Occipital lobe (tissue), 2 donors: ENCODE measurements at regions not wholly inside any gene's neighbourhood (a gene's known extent, or its start where the extent isn't known, plus 50 kb on each side); places are given as distances from the start of the nearest gene placed in this dataset. TPM values are rescaled to one million over a fixed set of nuclear protein-coding genes. Genes with fewer than 3 reads are reported as not detected.

Experiments
- DNase-seq: peaks from one replicate; lab custom pipeline; 2025; lab: John Stamatoyannopoulos, UW
- small RNA-seq: library from RNA; depleted of rRNA; stranded (forward); fragments of <200 nt; gene quantifications from one replicate; pipeline ENCODE3, GENCODE V24; 2014

- no peak for DNase-seq
Observed at GRCh38 chr2:111706481-111707001, 177.5 kb downstream of the ANAPC1 start.

- no peak for DNase-seq
Observed at GRCh38 chr2:111707700-111708099, 176.3 kb downstream of the ANAPC1 start.

DNA sequence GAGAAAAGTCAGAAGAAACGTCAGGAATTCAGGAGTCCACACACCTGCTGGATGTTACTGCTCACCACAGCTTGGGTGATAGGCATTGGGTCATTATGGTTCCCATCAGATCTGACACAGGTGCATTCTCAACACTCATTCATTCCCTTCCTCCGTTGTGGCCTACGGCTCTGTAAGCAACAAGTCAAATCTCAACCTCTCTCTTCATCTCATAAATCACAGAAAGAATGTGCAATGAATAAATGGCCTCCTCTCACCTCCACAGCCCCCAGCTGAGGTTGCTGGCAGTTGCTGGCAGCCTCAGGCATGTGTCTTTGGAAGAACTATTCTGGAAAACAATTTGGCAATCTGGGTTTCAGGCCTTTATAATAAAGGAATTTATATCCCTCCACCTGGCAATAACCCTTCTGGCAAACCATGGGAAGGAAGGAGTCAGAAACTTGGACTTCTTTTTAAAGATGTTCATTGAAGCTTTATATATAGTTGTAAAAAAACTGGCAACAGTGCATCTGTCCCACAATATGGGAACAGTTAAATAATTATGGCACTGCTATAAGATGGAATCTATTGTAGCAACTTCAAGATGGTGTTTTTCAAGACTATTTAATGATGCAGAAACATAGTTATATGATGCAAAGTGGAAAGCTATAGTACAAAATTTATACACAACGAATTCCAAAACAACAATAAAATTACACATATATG is 175.4 kb downstream of the ANAPC1 start:
- DNase-seq: no peak

DNA sequence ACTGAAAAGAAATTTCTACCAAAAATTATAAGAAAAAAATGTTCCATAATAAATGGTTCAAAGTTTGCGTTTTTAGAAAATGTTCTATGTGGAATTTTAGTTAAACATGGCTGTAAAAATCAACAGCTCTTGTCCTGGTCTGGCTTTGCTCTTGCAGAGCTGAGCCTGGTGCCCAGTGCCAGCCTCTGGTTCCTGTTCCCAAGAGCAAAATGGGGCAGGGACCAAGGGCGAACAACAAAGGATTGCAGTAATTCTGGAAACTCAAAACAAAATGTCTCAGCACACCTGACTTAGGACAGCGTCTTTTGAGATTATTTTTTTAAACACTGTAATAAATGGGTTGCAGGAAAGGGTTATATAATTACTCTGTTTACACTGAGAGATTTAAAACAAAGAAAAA is 174.7 kb downstream of the ANAPC1 start:
- DNase-seq: no peak

DNA sequence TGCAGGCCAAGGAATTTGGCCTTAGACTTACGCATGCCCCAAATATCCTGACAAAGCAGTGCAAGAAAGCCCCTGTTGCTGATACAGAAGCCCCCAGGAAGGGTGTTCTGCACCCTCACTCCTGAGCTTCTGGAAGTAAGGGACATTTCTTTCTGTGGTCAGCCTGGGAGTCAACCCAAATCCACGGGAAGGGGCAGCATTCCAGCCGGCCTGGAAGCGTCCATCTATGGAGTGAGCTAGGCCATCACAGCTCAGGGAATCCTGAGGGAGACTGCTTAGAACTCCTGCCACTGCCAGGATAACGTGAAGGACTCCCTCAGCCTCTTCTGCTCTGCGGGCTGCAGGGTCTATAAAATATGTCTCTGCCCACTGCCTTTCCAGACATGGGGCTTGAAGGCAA is 173.9 kb downstream of the ANAPC1 start:
- DNase-seq: no peak

GRCh38 chr2:111710613-111711012 is 173.4 kb downstream of the ANAPC1 start:
- DNase-seq: no peak

GRCh38 chr2:111711270-111711669 is 172.7 kb downstream of the ANAPC1 start:
- no peak for DNase-seq

- DNase-seq: no peak
Observed at GRCh38 chr2:111712361-111712760, 171.6 kb downstream of the ANAPC1 start.

GRCh38 chr2:111712940-111713515 is 171.0 kb downstream of the ANAPC1 start:
- no peak for DNase-seq

GRCh38 chr2:111715987-111716904 is 167.7 kb downstream of the ANAPC1 start:
- no peak for DNase-seq

GRCh38 chr2:111716905-111717775 is 166.9 kb downstream of the ANAPC1 start:
- no peak for DNase-seq

Small RNA genes in the stretch of these regions (small RNA-seq; reads per million reads assigned to genes)
- not detected for gene MIR4435-2
